Kidney (tissue), 13 donors: ENCODE measurements at regions not wholly inside any gene's neighbourhood (a gene's known extent, or its start where the extent isn't known, plus 50 kb on each side); places are given as distances from the start of the nearest gene placed in this dataset.

Experiments used
- DNase-seq, 5 donors: peaks; one replicate each; pipeline ENCODE4 v3.0.0-alpha.2; 2013 to 2020
- FAIRE-seq: peaks from 2 replicates; lab custom pipeline; 2012; peaks lifted over from hg19 to GRCh38; lab: Jason Lieb, UNC
- H3K27ac ChIP-seq, 2 donors: one replicate each; pipeline ENCODE4 v1.7.0; 2013; ENCODE audit warnings: low read depth in 2 of 2, low read length in 2 of 2, inconsistent platforms in 1 of 2
- H3K27me3 ChIP-seq: one replicate; pipeline ENCODE4 v1.7.1; 2013; ENCODE audit warnings: low read length, inconsistent platforms; ENCODE audit not compliant: control insufficient read depth, insufficient read depth
- H3K36me3 ChIP-seq, 3 donors: one replicate each; pipeline versions ENCODE4 v1.7.0 to v1.7.1; 2013; ENCODE audit warnings: low read length in 3 of 3, control low read depth in 1 of 3, inconsistent platforms in 1 of 3; ENCODE audit not compliant: insufficient read depth in 3 of 3, control insufficient read depth in 2 of 3
- H3K4me1 ChIP-seq, 3 donors: one replicate each; pipeline versions ENCODE4 v1.7.0 to v1.7.1; 2013; ENCODE audit warnings: low read length in 3 of 3, inconsistent platforms in 1 of 3, low read depth in 1 of 3; ENCODE audit not compliant: control insufficient read depth in 2 of 3, insufficient read depth in 2 of 3
- H3K4me3 ChIP-seq, 3 donors: one replicate each; pipeline versions ENCODE4 v1.7.0 to v1.8.1; 2013; ENCODE audit warnings: low read length in 3 of 3, control low read depth in 1 of 3, inconsistent platforms in 1 of 3
- H3K9ac ChIP-seq, 3 donors: one replicate each; pipeline versions ENCODE4 v1.7.0 to v1.7.1; 2013; ENCODE audit warnings: low read length in 3 of 3, control low read depth in 1 of 3, inconsistent platforms in 1 of 3
- H3K9me3 ChIP-seq, 3 donors: one replicate each; pipeline versions ENCODE4 v1.7.0 to v1.7.1; 2013; ENCODE audit warnings: low read length in 3 of 3, control low read depth in 1 of 3, inconsistent platforms in 1 of 3; ENCODE audit not compliant: control insufficient read depth in 2 of 3, insufficient read depth in 1 of 3
- intact Hi-C: fragments of 100-400 bp; cut with DNase I; formaldehyde crosslinking; loops from one replicate; pipeline ENCODE4 v1.11.1; 2022
- TF ChIP-seq, protein P1 (sequence below): IDR thresholded peaks from 3 replicates; pipeline ENCODE4 v1.5.1; 2012; ENCODE audit warnings: mild to moderate bottlenecking, moderate library complexity, borderline replicate concordance; ENCODE audit not compliant: insufficient read depth; ENCODE audit errors: extremely low read depth
- donor health status: control.
- donor health status: control.
- donor health status: control.
- donor health status: control.
- donor health status: control.
- donor health status: DM: yes; HTN: yes; CAD: no.
- donor health status: Normal renal cell carcinoma (clear cell type).

DNA sequence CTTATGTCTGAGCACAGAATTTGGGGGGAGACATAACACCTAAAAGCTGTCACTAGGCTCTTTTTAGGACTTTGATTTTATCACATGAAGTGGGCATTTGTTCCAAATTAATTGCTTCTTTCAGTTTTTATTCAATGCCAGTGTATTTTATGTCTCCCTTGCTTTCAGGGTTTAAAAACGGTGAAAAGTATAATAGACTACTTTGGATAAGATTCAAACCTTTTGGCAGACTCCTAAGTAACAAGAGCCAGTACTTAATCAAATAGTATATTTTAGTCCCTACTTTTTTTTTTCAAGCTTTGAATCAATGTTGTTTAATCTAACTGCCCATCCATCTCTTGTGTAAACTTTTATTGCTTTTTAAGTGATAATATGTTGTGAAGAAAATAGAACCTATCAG is 847.2 kb upstream of the DPPA4 start:
- TF ChIP-seq, protein P1, sequence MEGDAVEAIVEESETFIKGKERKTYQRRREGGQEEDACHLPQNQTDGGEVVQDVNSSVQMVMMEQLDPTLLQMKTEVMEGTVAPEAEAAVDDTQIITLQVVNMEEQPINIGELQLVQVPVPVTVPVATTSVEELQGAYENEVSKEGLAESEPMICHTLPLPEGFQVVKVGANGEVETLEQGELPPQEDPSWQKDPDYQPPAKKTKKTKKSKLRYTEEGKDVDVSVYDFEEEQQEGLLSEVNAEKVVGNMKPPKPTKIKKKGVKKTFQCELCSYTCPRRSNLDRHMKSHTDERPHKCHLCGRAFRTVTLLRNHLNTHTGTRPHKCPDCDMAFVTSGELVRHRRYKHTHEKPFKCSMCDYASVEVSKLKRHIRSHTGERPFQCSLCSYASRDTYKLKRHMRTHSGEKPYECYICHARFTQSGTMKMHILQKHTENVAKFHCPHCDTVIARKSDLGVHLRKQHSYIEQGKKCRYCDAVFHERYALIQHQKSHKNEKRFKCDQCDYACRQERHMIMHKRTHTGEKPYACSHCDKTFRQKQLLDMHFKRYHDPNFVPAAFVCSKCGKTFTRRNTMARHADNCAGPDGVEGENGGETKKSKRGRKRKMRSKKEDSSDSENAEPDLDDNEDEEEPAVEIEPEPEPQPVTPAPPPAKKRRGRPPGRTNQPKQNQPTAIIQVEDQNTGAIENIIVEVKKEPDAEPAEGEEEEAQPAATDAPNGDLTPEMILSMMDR, result no peak
- no peaks in the 10 kb centered on the region for H3K27me3 ChIP-seq
- DNase-seq, result no peak
- H3K9me3 ChIP-seq, result no peaks in the 10 kb centered on the region
- H3K27ac ChIP-seq, result no peak overlapping the region
- intact Hi-C loops, result no loop called here
- no peak overlapping the region for H3K9ac ChIP-seq
- H3K4me3 ChIP-seq, result no peak overlapping the region
- FAIRE-seq, result no peak
- no peaks in the 10 kb centered on the region for H3K36me3 ChIP-seq
- H3K4me1 ChIP-seq, result no peaks in the 10 kb centered on the region

DNA sequence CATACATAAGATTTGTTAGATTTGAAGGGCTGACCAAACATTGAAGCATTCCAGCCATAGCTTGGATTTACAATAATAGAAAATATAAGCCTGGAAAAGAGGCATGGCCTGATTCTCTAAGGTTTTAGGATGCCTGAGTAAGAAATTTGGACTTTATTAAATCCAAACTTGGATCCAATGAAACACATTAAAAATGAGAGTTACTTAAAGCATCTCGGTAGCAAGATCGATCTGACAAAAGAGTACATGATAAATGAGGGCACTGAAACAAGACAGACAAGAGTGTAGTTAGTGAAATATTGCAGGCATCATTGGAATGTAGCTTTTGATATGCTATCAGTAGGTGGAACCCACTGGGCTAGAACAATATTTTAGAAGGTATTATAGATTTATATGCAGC is 855.7 kb upstream of the DPPA4 start:
- Histone ChIP-seq H3K9ac (no peak overlapping the region), H3K4me3 (no peak overlapping the region), H3K27me3 (no peaks in the 10 kb centered on the region), H3K9me3 (no peaks in the 10 kb centered on the region), H3K27ac (no peak overlapping the region), H3K4me1 (no peaks in the 10 kb centered on the region), H3K36me3 (no peaks in the 10 kb centered on the region)
- intact Hi-C loops, result no loop called here
- no peak for FAIRE-seq
- TF ChIP-seq, protein P1, result no peak
- no peak for DNase-seq

DNA sequence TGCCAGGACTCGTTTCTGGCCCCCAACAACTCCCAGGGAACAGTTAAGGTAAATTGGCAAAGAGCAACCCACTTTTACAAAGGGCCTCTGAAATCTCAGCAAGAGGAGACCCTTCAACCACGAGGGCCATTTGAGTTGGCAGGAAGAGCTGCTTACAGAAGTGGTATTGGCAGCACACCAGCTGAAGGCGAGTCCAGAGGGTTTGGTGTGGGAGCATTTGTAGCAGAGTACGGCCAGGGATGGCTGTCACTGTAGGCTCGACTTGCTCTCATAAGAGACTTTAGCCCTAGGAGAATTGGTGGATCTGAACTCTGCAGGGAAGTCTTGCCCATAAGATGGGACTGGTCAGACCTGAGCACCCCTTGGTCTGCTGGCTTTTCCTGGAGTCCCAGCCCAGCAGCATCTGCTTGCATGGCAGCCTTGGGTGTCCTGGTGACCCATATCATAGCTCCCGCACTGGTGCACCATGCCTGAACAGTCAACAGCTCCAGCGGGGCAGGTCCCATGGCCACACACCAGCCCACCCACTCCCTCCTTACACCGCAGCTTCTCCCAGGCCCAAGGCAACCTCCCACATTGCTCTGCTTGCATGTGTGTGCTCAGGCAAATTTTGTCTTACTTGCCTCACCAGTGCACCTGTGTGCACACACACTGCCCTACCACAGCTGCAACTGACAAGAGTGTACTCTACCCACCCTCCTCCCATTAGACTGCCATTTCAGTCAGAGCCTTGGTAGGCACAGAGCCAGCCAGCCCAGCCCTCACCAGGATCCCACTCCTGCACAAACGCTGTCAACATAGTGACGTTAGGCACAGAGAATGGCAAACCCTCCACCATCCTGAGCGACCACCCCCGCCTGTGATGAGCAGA is 861.6 kb upstream of the DPPA4 start:
- Histone ChIP-seq H3K4me3 (no peak overlapping the region), H3K9ac (no peak overlapping the region), H3K9me3 (no peaks in the 10 kb centered on the region), H3K4me1 (no peaks in the 10 kb centered on the region), H3K36me3 (no peaks in the 10 kb centered on the region), H3K27me3 (no peaks in the 10 kb centered on the region), H3K27ac (no peak overlapping the region)
- TF ChIP-seq, protein P1, result no peak
- DNase-seq (peak in 2 of 5 donors; percentile 22 to 43), FAIRE-seq (no peak)
- intact Hi-C loops, result no loop called here
